ENCODE measurements at regions not wholly inside any gene's neighbourhood (a gene's known extent, or its start where the extent isn't known, plus 50 kb on each side); places are given as distances from the start of the nearest gene placed in this dataset.

GRCh38 chr14:99001241-99001640 lies 270.8 kb downstream of the BCL11B start:
- ChIA-PET POLR2A (no interaction called here), CTCF (no interaction called here)
- Histone ChIP-seq H3K4me3 (ENCODE audit: low read depth, low read length) (no peak overlapping the region), H3K27me3 (ENCODE audit: control insufficient read depth, insufficient read depth, low read length) (no peaks in the 10 kb centered on the region), H3K36me3 (ENCODE audit: control insufficient read depth, insufficient read depth, low read length) (no peaks in the 10 kb centered on the region)
- no peak for TF ChIP-seq CTCF (IDR thresholded peaks at IDR 0.05; ENCODE audit: insufficient read depth, low read depth, low read length)
- no peak for DNase-seq (ENCODE audit: low read depth)

- no peak for TF ChIP-seq CTCF (IDR thresholded peaks at IDR 0.05; ENCODE audit: insufficient read depth, low read depth, low read length)
- no peak for DNase-seq (ENCODE audit: low read depth)
- H3K36me3 ChIP-seq (ENCODE audit: control insufficient read depth, insufficient read depth, low read length): no peaks in the 10 kb centered on the region
- CTCF ChIA-PET: no interaction called here
- POLR2A ChIA-PET: no interaction called here
- no peaks in the 10 kb centered on the region for H3K27me3 ChIP-seq (ENCODE audit: control insufficient read depth, insufficient read depth, low read length)
- no peak overlapping the region for H3K4me3 ChIP-seq (ENCODE audit: low read depth, low read length)
These were observed 268.4 kb downstream of the BCL11B start for GRCh38 chr14:99003646-99004045.

DNA sequence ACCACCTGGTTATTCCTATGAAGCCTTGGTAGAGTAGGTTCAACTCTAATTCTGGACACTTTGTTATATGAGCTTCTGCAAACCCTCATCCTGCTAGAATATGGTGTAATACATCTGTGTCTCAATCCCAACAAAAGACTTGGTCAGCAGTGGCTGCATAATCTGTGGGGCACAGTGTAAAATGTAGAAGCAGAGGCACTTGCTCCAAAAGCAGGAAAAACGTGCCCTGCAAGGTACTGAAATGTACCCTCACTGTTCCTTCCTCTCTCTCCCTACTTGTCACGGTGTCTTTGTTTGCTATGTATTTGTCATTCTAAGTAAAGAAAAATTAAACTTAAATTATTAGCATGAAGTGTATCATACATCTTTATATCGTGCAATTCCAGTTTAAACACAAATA lies 267.9 kb downstream of the BCL11B start:
- ChIA-PET CTCF (no interaction called here), POLR2A (no interaction called here)
- Histone ChIP-seq H3K36me3 (ENCODE audit: control insufficient read depth, insufficient read depth, low read length) (no peaks in the 10 kb centered on the region), H3K27me3 (ENCODE audit: control insufficient read depth, insufficient read depth, low read length) (no peaks in the 10 kb centered on the region), H3K4me3 (ENCODE audit: low read depth, low read length) (no peak overlapping the region)
- no peak for DNase-seq (ENCODE audit: low read depth)
- no peak for TF ChIP-seq CTCF (IDR thresholded peaks at IDR 0.05; ENCODE audit: insufficient read depth, low read depth, low read length)

DNA sequence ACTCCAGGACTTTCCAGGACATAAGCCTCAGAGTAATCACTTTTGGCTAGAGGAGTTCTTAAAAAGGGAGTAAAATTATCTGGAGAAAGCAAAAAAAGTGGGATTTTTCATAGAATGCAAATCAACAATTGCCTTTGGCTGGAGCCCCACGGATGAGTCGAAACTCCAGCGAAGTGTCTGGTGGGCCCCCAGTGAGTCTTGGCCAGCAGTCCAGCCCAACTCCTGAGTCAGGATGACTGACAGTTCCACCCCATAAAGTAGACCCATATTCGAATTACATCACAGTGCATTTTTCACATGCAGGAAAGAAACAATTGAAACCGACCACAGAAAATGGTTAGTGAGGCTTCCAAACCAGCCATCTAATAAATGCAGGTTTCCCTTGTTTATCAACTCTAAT lies 265.7 kb downstream of the BCL11B start:
- no peak for TF ChIP-seq CTCF (IDR thresholded peaks at IDR 0.05; ENCODE audit: insufficient read depth, low read depth, low read length)
- DNase-seq (ENCODE audit: low read depth): no peak
- ChIA-PET POLR2A (no interaction called here), CTCF (no interaction called here)
- no peaks in the 10 kb centered on the region for H3K27me3 ChIP-seq (ENCODE audit: control insufficient read depth, insufficient read depth, low read length)
- no peak overlapping the region for H3K4me3 ChIP-seq (ENCODE audit: low read depth, low read length)
- no peaks in the 10 kb centered on the region for H3K36me3 ChIP-seq (ENCODE audit: control insufficient read depth, insufficient read depth, low read length)

DNA sequence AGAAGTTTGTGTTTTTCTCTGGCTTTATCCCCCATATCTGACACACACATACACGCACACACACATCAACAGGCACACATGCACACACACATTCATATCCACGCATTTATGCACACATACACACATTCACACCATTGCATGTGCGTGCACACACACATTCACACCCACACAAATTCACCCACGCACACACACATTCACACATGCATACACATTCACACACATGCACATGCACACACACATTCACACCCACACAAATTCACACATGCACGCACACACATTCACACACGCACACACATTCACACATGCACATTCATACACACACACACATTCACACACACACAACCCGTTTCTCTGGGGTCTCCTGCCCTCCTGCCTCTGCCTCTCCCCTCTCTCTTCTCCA lies 264.2 kb downstream of the BCL11B start:
- POLR2A ChIA-PET: no interaction called here
- DNase-seq (ENCODE audit: low read depth): no peak

More for the DNA sequence above, 264.2 kb downstream of the BCL11B start:
- Histone ChIP-seq H3K4me3 (ENCODE audit: low read depth, low read length) (no peak overlapping the region), H3K27me3 (ENCODE audit: control insufficient read depth, insufficient read depth, low read length) (no peaks in the 10 kb centered on the region), H3K36me3 (ENCODE audit: control insufficient read depth, insufficient read depth, low read length) (no peaks in the 10 kb centered on the region)
- no peak for TF ChIP-seq CTCF (IDR thresholded peaks at IDR 0.05; ENCODE audit: insufficient read depth, low read depth, low read length)
- CTCF ChIA-PET: no interaction called here
